SK-N-SH treated with all-trans-retinoic acid at 6 μM for 48 hours (cell line): ENCODE measurements at regions not wholly inside any gene's neighbourhood (a gene's known extent, or its start where the extent isn't known, plus 50 kb on each side); places are given as distances from the start of the nearest gene placed in this dataset.

Source experiments
- CSDC2 ChIP-seq: fragments of 250-450 bp; sonication (Bioruptor Pico); IDR thresholded peaks from 2 replicates; pipeline ENCODE4 v1.5.0; 2020; ENCODE audit warnings: mild to moderate bottlenecking, moderate library complexity
- RARB ChIP-seq: fragments of 250-450 bp; sonication (Bioruptor Pico); IDR thresholded peaks from 2 replicates; pipeline ENCODE4 v1.8.0; 2021; ENCODE audit warnings: mild to moderate bottlenecking, moderate library complexity
- SNAI2 ChIP-seq: fragments of 250-450 bp; sonication (Bioruptor Pico); IDR thresholded peaks from 2 replicates; pipeline ENCODE4 v1.5.0; 2020; ENCODE audit warnings: mild to moderate bottlenecking, moderate library complexity

- TF ChIP-seq RARB (CRISPR knock-in tag) (no peak), SNAI2 (no peak), CSDC2 (CRISPR knock-in tag) (no peak)
Observed at GRCh38 chr4:121582296-121582695, 114.5 kb downstream of the ANXA5 start.
